ENCODE measurements at regions not wholly inside any gene's neighbourhood (a gene's known extent, or its start where the extent isn't known, plus 50 kb on each side); places are given as distances from the start of the nearest gene placed in this dataset.

DNA sequence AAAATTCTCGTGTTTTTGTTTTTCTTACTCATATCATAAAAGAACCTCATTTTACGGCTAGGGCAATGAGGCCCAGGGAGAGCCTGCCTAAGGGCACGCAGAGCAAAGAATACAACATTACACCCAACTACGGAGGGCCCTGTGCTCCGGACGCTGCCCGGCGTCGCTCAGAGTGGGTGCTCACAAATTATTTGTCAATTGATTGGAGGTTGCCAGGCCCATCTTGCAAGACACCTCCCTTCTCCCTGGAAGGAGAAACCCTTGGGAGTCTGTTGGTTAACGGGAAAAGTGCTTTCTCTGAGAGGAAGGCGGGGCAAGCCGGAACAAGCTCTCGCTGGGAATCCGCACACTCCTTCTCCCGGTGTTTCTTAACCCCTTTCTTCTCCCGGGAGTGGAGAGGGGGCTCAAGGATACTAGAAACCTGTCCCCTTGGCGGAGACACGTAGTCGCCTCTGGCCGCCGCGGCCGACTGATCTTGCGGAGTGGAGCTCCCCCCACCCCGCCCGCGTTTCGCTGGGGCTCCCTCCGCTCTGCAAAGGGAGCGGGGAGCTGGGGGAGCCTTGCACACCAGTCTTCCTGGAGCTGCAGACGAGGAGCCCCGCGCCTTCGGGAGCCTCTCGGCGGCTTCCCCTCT is 599.3 kb upstream of the SGCD start:
- H3K9me3 Mint-ChIP-seq: no peaks in the 10 kb centered on the region
- H3K4me3 Mint-ChIP-seq: no peak overlapping the region
- H3K27me3 Mint-ChIP-seq: peaks cover 64% of the 10 kb centered on the region
- DNase-seq: no peak
- H3K27ac Mint-ChIP-seq: no peak overlapping the region
- H3K4me1 Mint-ChIP-seq: no peaks in the 10 kb centered on the region
- no peak for ATAC-seq

DNA sequence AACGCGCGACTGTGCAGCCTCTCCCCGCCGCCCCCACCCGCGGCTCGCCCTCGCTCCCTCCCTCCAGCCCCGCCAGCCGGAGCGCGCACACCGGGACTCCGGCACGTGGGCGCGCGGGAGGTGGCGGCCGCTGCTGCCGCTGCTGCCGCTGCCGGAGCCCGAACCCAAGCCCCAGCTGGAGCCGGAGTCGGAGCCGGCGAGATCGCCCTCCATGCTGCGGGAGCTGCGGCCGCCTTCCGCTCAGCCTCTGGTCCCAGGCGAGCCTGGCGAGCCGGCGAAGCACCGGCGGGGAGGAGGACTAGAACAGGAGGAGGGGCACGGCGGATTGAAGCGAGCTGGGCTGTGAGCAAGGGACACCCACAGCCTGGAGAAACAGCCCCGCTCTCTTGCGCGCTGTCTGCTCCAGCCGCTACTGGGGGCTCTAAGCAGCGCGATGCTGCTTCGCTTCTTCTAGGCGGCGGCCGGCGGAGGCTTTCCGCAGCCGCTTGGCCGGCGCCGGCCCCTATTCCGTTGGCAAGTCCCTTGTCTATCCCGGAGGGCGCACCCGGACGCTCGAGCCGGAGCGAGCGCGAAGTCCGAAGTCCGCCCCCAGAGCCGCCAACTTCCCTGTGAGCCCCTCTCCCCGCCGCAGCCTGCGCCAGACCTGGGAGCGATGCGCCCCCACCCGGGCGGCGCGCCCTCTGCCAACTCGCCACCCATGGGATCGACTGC is 598.7 kb upstream of the SGCD start:
- H3K4me1 Mint-ChIP-seq: no peaks in the 10 kb centered on the region
- ATAC-seq (no peak), DNase-seq (no peak)
- peaks cover 70% of the 10 kb centered on the region for H3K27me3 Mint-ChIP-seq
- peak overlapping the region in 1 of 2 donors; percentile 6 for H3K4me3 Mint-ChIP-seq
- H3K27ac Mint-ChIP-seq: no peak overlapping the region
- no peaks in the 10 kb centered on the region for H3K9me3 Mint-ChIP-seq

DNA sequence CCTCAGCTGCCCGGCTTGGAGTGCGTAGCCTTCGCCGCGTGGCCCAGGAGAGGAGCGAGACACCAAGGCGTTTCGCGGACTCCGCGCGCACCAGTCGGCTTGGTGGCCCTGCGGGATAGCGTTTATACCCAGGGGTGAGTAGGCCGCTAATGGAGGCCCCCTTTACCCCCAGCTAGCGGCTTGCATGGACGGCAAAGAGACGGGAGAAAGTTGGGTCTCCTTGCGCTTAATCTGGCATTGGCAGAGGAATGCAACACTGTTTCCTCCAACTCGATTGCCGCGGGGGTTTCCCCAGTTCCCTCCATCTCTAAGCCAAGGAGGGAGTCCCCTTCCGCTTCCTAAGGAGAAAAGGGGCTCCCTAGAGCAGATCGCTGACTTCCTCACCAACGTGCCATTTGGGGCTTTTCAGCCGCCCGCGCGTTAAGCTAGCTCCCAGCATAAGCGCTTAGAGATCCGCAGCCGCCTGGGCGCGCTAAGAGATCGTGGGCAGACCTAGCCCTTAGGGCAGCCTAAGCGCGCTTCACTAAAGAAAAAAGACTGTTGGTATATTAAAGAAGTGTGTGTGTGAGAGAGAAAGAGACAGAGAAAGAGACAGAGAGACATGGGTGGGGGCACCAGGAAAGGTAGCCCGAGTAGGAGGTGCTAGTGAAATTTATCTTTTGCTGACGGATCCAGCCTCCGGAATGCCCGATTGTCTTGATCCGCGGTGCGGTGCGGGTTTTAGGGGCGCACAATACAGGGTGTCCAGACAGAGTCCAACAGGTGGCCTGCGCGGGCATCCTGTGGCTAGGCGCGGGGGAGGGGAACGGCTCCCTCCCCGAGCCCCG is 597.9 kb upstream of the SGCD start:
- Mint-ChIP-seq H3K27me3 (peaks cover 70% of the 10 kb centered on the region), H3K27ac (no peak overlapping the region), H3K4me3 (no peak overlapping the region), H3K4me1 (no peaks in the 10 kb centered on the region), H3K9me3 (no peaks in the 10 kb centered on the region)
- ATAC-seq: no peak
- DNase-seq: no peak

DNA sequence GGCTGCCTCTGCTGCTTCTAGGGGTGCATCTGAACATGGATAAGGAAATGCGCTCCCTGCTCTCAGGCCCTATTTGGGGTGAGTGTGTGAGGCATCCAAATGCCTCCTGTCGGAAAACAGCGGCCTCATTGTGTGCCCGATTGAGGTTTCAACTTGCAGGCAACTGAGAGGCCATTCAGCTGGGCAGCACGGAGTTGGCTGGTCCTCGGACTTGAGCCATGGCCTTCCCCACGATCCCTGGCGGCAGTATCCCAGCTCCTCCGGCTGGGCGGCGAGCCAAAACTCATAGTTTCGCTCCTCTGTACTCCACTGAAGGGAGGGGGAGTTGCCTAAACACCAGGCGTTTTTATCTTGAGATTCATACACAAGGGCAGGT is 597.3 kb upstream of the SGCD start:
- Mint-ChIP-seq H3K27ac (no peak overlapping the region), H3K4me3 (no peak overlapping the region), H3K4me1 (no peaks in the 10 kb centered on the region), H3K9me3 (no peaks in the 10 kb centered on the region), H3K27me3 (peaks cover 70% of the 10 kb centered on the region)
- no peak for ATAC-seq
- no peak for DNase-seq

DNA sequence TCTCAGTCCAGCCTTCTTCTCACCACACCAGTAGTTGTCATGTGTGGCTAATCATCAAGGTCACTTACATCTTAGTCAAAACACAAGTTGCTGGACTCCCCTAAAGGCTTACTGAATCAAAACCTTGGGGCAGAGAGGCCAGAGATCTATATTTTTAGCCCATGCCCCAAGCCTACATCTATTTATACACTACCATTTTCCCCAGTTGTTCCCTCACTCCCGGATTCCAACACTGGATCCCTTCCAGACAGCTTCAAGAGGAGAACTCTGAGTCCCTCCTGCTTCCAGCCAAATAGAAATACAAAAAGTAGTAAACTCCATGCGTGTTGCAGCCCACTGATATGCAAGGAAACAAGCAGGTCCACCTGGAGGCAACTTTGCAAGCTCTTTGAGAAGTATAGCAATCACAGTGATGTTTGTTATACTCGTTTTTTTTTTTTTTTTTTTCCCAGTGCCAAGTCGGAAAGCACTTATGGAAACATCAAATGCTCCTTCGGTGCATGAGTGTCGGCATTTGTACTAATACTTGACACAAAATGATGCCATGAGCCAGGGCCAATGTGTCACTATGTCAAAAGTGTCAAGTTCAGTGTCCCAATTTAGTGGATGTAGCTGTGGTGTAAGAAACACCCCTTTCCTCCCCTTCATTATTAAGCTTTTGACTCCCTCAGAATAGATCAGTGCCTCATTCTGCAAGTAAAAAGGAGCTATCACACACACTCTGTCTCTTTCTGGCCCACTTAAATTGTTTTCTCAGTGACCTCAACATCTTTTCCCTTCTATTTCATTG is 594.2 kb upstream of the SGCD start:
- no peaks in the 10 kb centered on the region for H3K9me3 Mint-ChIP-seq
- no peaks in the 10 kb centered on the region for H3K4me1 Mint-ChIP-seq
- H3K27ac Mint-ChIP-seq: no peak overlapping the region
- H3K27me3 Mint-ChIP-seq: peaks cover 54% of the 10 kb centered on the region
- no peak overlapping the region for H3K4me3 Mint-ChIP-seq
- no peak for DNase-seq
- ATAC-seq: no peak

DNA sequence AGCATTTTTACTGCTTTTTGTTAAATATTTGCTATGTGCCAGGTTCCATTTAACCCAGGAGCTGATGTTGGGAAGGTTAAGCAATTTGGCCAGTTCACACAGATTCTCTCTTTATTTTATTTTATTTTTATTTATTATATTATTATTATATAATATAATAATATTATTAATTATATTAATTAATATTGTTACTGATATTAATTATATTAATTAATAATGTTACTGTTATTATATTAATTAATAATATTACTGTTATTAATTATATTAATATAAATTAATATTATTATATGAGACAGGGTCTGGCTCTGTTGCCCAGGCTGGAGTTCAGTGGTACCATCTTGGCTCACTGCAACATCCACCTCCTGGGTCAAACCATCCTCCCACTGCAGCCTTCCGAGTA is 593.0 kb upstream of the SGCD start:
- Mint-ChIP-seq H3K27ac (no peak overlapping the region), H3K9me3 (peaks cover 0 to 6% of the 10 kb centered on the region in 2 donors), H3K27me3 (peaks cover 42% of the 10 kb centered on the region), H3K4me1 (no peaks in the 10 kb centered on the region), H3K4me3 (no peak overlapping the region)
- DNase-seq (no peak), ATAC-seq (no peak)

DNA sequence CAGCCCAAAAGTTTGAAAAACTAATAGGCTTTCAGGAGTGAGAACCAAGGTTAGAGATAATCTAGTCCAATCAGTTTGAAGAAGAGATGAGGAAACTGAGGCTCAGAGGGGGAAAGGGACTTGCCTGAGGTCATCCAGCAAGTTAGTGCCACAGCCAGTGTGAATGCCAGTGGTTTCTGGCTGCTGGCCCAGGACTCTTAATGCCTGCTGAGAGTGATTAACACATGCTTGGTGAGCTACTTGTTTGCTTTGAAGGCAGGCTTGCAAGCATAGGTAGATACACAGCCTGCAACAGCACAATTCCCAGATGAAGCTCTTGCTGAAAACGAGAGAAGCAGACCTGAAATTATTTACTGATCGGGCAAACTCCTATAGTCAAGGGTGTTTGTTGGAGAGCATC is 591.6 kb upstream of the SGCD start:
- no peak overlapping the region for H3K27ac Mint-ChIP-seq
- H3K27me3 Mint-ChIP-seq: peaks cover 28% of the 10 kb centered on the region
- peaks cover 0 to 6% of the 10 kb centered on the region in 2 donors for H3K9me3 Mint-ChIP-seq
- DNase-seq (no peak), ATAC-seq (no peak)
- no peak overlapping the region for H3K4me3 Mint-ChIP-seq
- no peaks in the 10 kb centered on the region for H3K4me1 Mint-ChIP-seq

DNA sequence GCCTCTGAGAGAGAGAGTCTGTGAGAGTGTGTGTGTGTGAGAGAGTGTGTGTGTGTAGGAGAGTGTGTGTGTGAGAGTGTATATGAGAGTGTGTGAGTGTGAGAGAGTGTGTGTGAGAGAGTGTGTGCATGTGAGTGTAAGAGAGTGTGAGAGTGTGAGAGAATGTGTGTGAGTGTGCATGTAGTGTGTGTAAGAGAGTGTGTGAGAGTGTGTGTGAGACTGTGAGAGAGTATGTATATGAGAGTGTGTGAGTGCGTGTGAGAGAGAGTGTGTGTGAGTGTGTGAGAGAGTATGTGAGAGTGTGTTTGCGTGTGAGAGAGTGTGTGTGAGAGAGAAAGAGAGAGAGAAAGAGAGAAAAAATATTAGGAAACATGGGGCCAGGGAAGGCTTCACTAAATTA is 588.3 kb upstream of the SGCD start:
- ATAC-seq: no peak
- no peaks in the 10 kb centered on the region for H3K27me3 Mint-ChIP-seq
- H3K4me3 Mint-ChIP-seq: no peak overlapping the region
- DNase-seq: no peak
- no peak overlapping the region for H3K27ac Mint-ChIP-seq
- no peaks in the 10 kb centered on the region for H3K4me1 Mint-ChIP-seq
- H3K9me3 Mint-ChIP-seq: peaks cover 0 to 6% of the 10 kb centered on the region in 2 donors

DNA sequence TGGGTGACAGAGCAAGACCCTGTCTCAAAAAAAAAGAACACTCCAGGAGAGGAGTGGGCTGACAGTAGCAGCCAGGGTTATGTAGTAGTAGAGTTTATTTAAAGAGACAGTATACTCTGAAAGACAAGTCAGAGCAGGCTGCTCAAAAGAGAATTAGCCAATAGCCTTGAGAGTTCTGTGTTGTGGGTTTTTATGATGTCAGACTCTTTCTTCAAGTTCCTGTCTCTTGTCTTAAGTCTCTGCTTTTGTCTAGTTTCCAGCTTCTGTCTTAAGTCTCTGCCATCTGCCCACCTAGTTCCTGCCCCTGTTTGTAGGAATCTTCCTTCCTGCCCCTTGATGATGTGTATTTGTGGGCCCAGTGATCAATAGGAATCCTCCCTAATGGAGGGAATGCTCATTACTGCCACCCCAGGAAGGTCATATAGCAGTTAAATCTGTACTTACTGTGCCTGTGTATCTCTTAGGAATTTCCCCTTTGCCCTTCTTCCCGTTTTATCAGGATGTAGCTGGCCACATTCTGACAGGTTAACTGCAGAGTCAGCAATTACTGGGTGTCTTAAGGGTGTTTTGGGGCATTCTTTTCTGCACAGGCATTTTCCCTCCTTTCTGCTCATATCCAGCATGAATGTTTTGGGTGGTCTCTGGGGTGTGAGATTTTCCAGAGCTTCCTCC is 580.5 kb upstream of the SGCD start:
- Mint-ChIP-seq H3K4me3 (no peak overlapping the region), H3K27ac (no peak overlapping the region), H3K27me3 (no peaks in the 10 kb centered on the region), H3K9me3 (no peaks in the 10 kb centered on the region), H3K4me1 (no peaks in the 10 kb centered on the region)
- DNase-seq: no peak
- no peak for ATAC-seq

DNA sequence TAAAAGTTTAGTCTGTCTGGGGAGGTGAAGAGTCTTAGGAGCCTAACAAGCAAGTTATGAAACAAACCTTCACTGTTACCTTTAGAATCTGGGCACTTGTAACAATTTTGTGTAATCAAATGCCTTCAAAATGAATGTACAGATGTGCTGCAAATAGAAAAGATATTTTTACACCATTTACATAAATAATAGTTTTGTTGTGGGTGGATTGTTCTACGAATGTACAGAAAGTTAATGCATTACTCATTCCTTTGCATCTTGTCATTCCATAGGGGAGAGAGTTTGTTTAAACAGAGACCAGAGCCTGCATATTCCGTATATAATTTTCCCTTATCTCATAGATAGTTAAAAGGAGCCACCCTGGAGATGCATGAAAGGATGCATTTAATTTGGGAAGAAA is 576.9 kb upstream of the SGCD start:
- H3K27me3 Mint-ChIP-seq: no peaks in the 10 kb centered on the region
- DNase-seq (no peak), ATAC-seq (no peak)
- H3K27ac Mint-ChIP-seq: no peak overlapping the region
- no peaks in the 10 kb centered on the region for H3K9me3 Mint-ChIP-seq
- no peak overlapping the region for H3K4me3 Mint-ChIP-seq
- H3K4me1 Mint-ChIP-seq: no peaks in the 10 kb centered on the region

DNA sequence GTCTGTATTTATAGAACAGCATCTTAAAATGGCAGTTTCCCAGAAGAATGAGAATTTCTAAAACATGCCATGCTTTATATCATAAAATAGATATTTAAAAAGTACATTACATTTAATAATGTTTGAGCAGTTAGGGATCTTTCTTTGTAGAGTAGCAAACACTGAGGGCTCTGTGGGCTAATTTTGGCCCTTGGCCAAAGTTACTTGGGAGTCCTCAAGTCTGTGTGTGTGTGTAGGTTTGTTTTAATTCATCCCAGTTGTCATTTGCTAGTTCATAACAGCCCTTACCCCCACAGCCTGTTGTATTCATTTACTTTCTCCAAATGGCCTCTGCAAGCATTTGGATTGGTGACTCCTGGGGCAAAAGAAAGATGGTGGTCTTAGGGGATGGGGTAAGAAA is 576.4 kb upstream of the SGCD start:
- ATAC-seq (no peak), DNase-seq (no peak)
- Mint-ChIP-seq H3K4me3 (no peak overlapping the region), H3K9me3 (no peaks in the 10 kb centered on the region), H3K27me3 (no peaks in the 10 kb centered on the region), H3K4me1 (no peaks in the 10 kb centered on the region), H3K27ac (no peak overlapping the region)

DNA sequence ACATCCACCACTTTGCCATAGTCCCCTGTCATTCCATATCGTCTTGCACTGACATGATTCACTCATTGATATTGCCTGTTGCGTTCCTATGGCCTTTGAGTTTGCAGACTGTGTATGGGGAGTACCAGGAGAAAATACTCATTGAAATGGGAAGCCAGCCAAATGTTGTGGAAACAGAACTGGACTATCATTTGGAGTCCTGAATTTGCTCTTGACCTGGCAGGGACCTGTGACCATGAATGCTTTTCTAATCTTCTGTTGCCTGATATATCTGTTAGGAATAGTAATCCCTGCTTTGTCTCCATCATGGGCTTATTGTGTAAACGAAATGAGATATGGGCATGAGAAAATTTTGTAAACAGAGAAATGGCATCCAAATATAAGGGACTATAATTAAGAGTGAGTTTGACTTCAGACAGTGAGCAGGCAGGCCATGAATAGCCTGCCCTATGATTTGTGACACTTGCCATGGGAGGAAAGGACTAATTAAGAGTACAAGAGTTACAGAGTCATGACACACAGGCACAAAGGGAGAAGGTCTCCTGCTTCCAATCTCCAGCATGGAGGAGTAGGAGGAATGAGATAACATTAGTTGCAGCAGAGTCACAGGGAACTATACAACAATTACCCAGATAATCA is 572.9 kb upstream of the SGCD start:
- Mint-ChIP-seq H3K27me3 (no peaks in the 10 kb centered on the region), H3K9me3 (no peaks in the 10 kb centered on the region), H3K4me3 (no peak overlapping the region), H3K27ac (no peak overlapping the region), H3K4me1 (no peaks in the 10 kb centered on the region)
- DNase-seq (no peak), ATAC-seq (no peak)

DNA sequence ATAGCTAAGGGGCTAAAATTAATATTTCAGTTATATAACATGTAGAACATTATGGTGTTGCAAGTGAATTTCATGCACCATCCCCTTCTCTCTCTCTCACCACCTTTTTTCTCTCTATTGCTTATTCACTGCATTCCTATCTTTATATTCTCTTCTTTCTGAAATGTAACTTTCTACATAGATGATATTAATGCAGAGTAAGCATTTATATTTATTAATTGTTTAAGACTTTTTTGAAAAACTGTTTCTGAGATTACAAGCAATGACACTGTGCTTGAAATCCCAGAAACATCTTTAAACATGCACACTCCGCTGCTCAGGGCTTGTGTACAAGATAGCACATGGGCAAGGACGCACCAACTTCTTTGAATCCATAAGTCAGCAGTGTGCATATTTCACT is 567.7 kb upstream of the SGCD start:
- H3K9me3 Mint-ChIP-seq: peaks cover 19 to 20% of the 10 kb centered on the region in 2 donors
- no peak for DNase-seq
- no peak for ATAC-seq
- H3K4me3 Mint-ChIP-seq: no peak overlapping the region
- no peaks in the 10 kb centered on the region for H3K27me3 Mint-ChIP-seq
- no peak overlapping the region for H3K27ac Mint-ChIP-seq
- H3K4me1 Mint-ChIP-seq: no peaks in the 10 kb centered on the region

DNA sequence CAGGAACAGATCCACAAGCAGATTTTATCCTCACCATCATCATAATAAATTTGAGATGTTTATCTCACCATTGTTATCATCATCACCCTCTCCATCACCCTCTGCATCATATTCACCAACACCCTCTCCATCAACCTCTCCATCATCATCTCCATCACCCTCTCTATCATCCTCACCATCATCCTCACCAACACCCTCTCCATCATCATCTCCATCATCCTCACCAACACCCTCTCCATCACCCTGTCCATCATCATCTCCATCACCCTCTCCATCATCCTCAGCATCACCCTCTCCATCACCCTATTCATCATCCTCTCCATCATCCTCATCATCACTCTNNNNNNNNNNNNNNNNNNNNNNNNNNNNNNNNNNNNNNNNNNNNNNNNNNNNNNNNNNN is 567.0 kb upstream of the SGCD start:
- no peak overlapping the region for H3K4me3 Mint-ChIP-seq
- H3K27ac Mint-ChIP-seq: no peak overlapping the region
- no peaks in the 10 kb centered on the region for H3K27me3 Mint-ChIP-seq
- ATAC-seq (no peak), DNase-seq (no peak)
- H3K9me3 Mint-ChIP-seq: peaks cover 19 to 20% of the 10 kb centered on the region in 2 donors
- no peaks in the 10 kb centered on the region for H3K4me1 Mint-ChIP-seq

DNA sequence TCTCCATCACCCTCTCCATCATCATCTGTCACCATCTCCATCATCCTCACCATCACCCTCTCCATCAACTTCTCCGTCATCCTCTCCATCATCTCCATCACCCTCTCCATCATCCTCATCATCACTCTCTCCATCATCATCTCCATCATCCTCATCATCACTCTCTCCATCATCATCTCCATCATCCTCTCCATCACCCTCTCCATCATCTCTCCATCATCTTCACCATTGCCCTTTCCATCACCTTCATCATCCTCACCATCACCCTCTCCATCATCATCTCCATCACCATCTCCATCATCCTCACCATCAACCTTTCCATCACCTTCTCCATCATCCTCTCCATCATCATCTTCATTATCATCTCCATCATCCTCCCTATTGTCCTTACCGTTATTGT is 565.5 kb upstream of the SGCD start:
- no peak overlapping the region for H3K27ac Mint-ChIP-seq
- no peaks in the 10 kb centered on the region for H3K4me1 Mint-ChIP-seq
- DNase-seq (no peak), ATAC-seq (no peak)
- H3K9me3 Mint-ChIP-seq: peaks cover 19 to 20% of the 10 kb centered on the region in 2 donors
- H3K27me3 Mint-ChIP-seq: no peaks in the 10 kb centered on the region
- no peak overlapping the region for H3K4me3 Mint-ChIP-seq

Data from stimulated activated naive CD8-positive, alpha-beta T cell treated with anti-CD3 and anti-CD28 coated beads, Interleukin-15, amount 100 ng/mL, for 72 hours (primary cell).